SK-N-MC (cell line): ENCODE measurements at regions not wholly inside any gene's neighbourhood (a gene's known extent, or its start where the extent isn't known, plus 50 kb on each side); places are given as distances from the start of the nearest gene placed in this dataset.

Experiments used
- DNase-seq: peaks from one replicate; pipeline ENCODE4 v3.0.0-alpha.2; 2011; ENCODE audit warnings: low read depth, low spot score
- H3K27ac ChIP-seq: fragments of 200-600 bp; sonication (generic); 2 replicates; pipeline ENCODE4 v1.5.1; 2016; ENCODE audit warnings: mixed run types
- H3K36me3 ChIP-seq: fragments of 200-600 bp; sonication (generic); 2 replicates; pipeline ENCODE4 v1.6.1; 2017; ENCODE audit warnings: antibody characterized with exemption, low read length, mixed read lengths; ENCODE audit not compliant: insufficient read depth
- H3K4me3 ChIP-seq: fragments of 200-600 bp; sonication (generic); 2 replicates; pipeline ENCODE4 v1.5.1; 2016
- H3K9ac ChIP-seq: fragments of 200-600 bp; sonication (generic); 2 replicates; pipeline ENCODE4 v1.8.0; 2017; ENCODE audit warnings: mixed run types, mixed read lengths; ENCODE audit not compliant: insufficient read length
- H3K9me3 ChIP-seq: fragments of 200-600 bp; sonication (generic); 2 replicates; pipeline ENCODE4 v1.6.1; 2017; ENCODE audit warnings: low read depth, mild to moderate bottlenecking, antibody characterized with exemption, low read length, moderate library complexity, mixed read lengths
- EZH2 ChIP-seq: fragments of 200-600 bp; sonication (generic); IDR thresholded peaks from one replicate; pipeline ENCODE4 v1.6.1; 2017; ENCODE audit warnings: antibody characterized with exemption
- FOXP2 ChIP-seq: optimal IDR thresholded peaks from 2 replicates; pipeline ENCODE3; 2011; ENCODE audit warnings: mild to moderate bottlenecking, moderate library complexity; ENCODE audit not compliant: insufficient read depth; ENCODE audit errors: extremely low read length, control extremely low read depth
- POLR2AphosphoS5 ChIP-seq: IDR thresholded peaks from 2 replicates; pipeline ENCODE4 v1.6.1; 2012; ENCODE audit warnings: mild to moderate bottlenecking, low read depth, low read length, borderline replicate concordance

GRCh38 chr5:121257621-121258020 is 594.1 kb upstream of the FTMT start:
- H3K27ac ChIP-seq, result no peak overlapping the region
- TF ChIP-seq FOXP2 (no peak), POLR2AphosphoS5 (no peak), EZH2 (no peak)
- no peak for DNase-seq

GRCh38 chr5:121263456-121263855 is 588.2 kb upstream of the FTMT start:
- no peak for TF ChIP-seq FOXP2
- no peak for TF ChIP-seq POLR2AphosphoS5
- TF ChIP-seq EZH2, result no peak
- Histone ChIP-seq H3K36me3 (no peaks in the 10 kb centered on the region), H3K9ac (no peak overlapping the region), H3K27ac (no peak overlapping the region), H3K9me3 (no peaks in the 10 kb centered on the region), H3K4me3 (no peak overlapping the region)
- DNase-seq, result no peak

More at GRCh38 chr5:121257621-121258020, 594.1 kb upstream of the FTMT start:
- Histone ChIP-seq H3K9me3 (no peaks in the 10 kb centered on the region), H3K9ac (no peak overlapping the region), H3K36me3 (no peaks in the 10 kb centered on the region), H3K4me3 (no peak overlapping the region)

- H3K27ac ChIP-seq, result no peak overlapping the region
- no peak for TF ChIP-seq POLR2AphosphoS5
- no peak for TF ChIP-seq FOXP2
- no peak for DNase-seq
- H3K9me3 ChIP-seq, result no peaks in the 10 kb centered on the region
- H3K9ac ChIP-seq, result no peak overlapping the region
- H3K4me3 ChIP-seq, result no peak overlapping the region
- H3K36me3 ChIP-seq, result no peaks in the 10 kb centered on the region
These were observed 587.1 kb upstream of the FTMT start for GRCh38 chr5:121264605-121265004.

GRCh38 chr5:121271546-121271945 is 580.1 kb upstream of the FTMT start:
- no peaks in the 10 kb centered on the region for H3K36me3 ChIP-seq
- peak; percentile 5 for DNase-seq
- H3K9me3 ChIP-seq, result no peaks in the 10 kb centered on the region
- peak overlapping the region; percentile 85 for H3K27ac ChIP-seq
- peak overlapping the region; percentile 26; the same call in 1 of the 2 replicates for H3K4me3 ChIP-seq
- H3K9ac ChIP-seq, result no peak overlapping the region
- TF ChIP-seq FOXP2 (no peak), EZH2 (no peak), POLR2AphosphoS5 (no peak)

GRCh38 chr5:121273833-121274433 is 577.7 kb upstream of the FTMT start:
- Histone ChIP-seq H3K27ac (peak overlapping the region; percentile 89), H3K36me3 (no peaks in the 10 kb centered on the region), H3K9ac (peak overlapping the region; percentile 41), H3K4me3 (peak overlapping the region; percentile 53; the same call in 1 of the 2 replicates), H3K9me3 (no peaks in the 10 kb centered on the region)
- DNase-seq, result peak; percentile 66
- TF ChIP-seq POLR2AphosphoS5 (no peak), EZH2 (no peak), FOXP2 (no peak)

- DNase-seq, result no peak
- TF ChIP-seq FOXP2 (no peak), EZH2 (no peak), POLR2AphosphoS5 (no peak)
These were observed 571.9 kb upstream of the FTMT start for GRCh38 chr5:121279801-121280200.

GRCh38 chr5:121285801-121286521 is 565.7 kb upstream of the FTMT start:
- Histone ChIP-seq H3K36me3 (no peaks in the 10 kb centered on the region), H3K9me3 (no peaks in the 10 kb centered on the region), H3K4me3 (no peak overlapping the region), H3K27ac (peak overlapping the region; percentile 38; the same call in 1 of the 2 replicates), H3K9ac (no peak overlapping the region)
- no peak for DNase-seq
- TF ChIP-seq POLR2AphosphoS5 (no peak), EZH2 (no peak), FOXP2 (no peak)

More at GRCh38 chr5:121279801-121280200, 571.9 kb upstream of the FTMT start:
- no peaks in the 10 kb centered on the region for H3K9me3 ChIP-seq
- H3K27ac ChIP-seq, result no peak overlapping the region
- H3K4me3 ChIP-seq, result no peak overlapping the region
- no peak overlapping the region for H3K9ac ChIP-seq
- H3K36me3 ChIP-seq, result no peaks in the 10 kb centered on the region

- TF ChIP-seq FOXP2 (no peak), POLR2AphosphoS5 (no peak)
- H3K4me3 ChIP-seq, result no peak overlapping the region
- H3K27ac ChIP-seq, result no peak overlapping the region
- no peak overlapping the region for H3K9ac ChIP-seq
- no peak for DNase-seq
- H3K9me3 ChIP-seq, result no peaks in the 10 kb centered on the region
- no peaks in the 10 kb centered on the region for H3K36me3 ChIP-seq
These were observed 562.9 kb upstream of the FTMT start for GRCh38 chr5:121288781-121289180.

- Histone ChIP-seq H3K9ac (no peak overlapping the region), H3K27ac (no peak overlapping the region), H3K4me3 (no peak overlapping the region), H3K36me3 (no peaks in the 10 kb centered on the region), H3K9me3 (no peaks in the 10 kb centered on the region)
- TF ChIP-seq POLR2AphosphoS5 (no peak), FOXP2 (no peak), EZH2 (no peak)
- no peak for DNase-seq
These were observed 559.0 kb upstream of the FTMT start for GRCh38 chr5:121292664-121293063.
